Gastrocnemius medialis (tissue), 4 donors: ENCODE measurements at regions not wholly inside any gene's neighbourhood (a gene's known extent, or its start where the extent isn't known, plus 50 kb on each side); places are given as distances from the start of the nearest gene placed in this dataset.

Experiments used
- ATAC-seq, 2 donors: fragments of 150-250 bp; one replicate each; pipeline ENCODE4 v1.9.1; 2016
- DNase-seq, 2 donors: peaks; one replicate each; pipeline ENCODE4 v3.0.0-alpha.2; 2019
- H3K27ac ChIP-seq, 4 donors: fragments of 200-600 bp; sonication (generic); 1 replicate in 1 of 4; 2 replicates in 3 of 4; pipeline ENCODE4 v1.5.1; 2016 to 2018; ENCODE audit warnings: mild to moderate bottlenecking in 2 of 4, moderate library complexity in 1 of 4
- H3K27me3 ChIP-seq, 3 donors: fragments of 200-600 bp; sonication (generic) in 2 of 3; 1 replicate in 1 of 3; 2 replicates in 2 of 3; pipeline versions ENCODE4 v1.5.1 to v1.6.0; 2016 to 2019; ENCODE audit warnings: mild to moderate bottlenecking in 1 of 3, moderate library complexity in 1 of 3
- H3K36me3 ChIP-seq, 2 donors: fragments of 200-600 bp; sonication (generic) in 1 of 2; one replicate each; pipeline ENCODE4 v1.5.1; 2017 to 2018
- H3K4me1 ChIP-seq, 2 donors: fragments of 200-600 bp; sonication (generic) in 1 of 2; one replicate each; pipeline ENCODE4 v1.5.1; 2016 to 2017; ENCODE audit warnings: mild to moderate bottlenecking in 2 of 2
- H3K4me3 ChIP-seq, 4 donors: fragments of 200-600 bp; sonication (generic) in 3 of 4; 1 replicate in 1 of 4; 2 replicates in 3 of 4; pipeline ENCODE4 v1.5.1; 2016 to 2019; ENCODE audit warnings: mild to moderate bottlenecking in 2 of 4
- H3K9me3 ChIP-seq, 3 donors: fragments of 200-600 bp; sonication (generic) in 2 of 3; 1 replicate in 1 of 3; 2 replicates in 2 of 3; pipeline ENCODE4 v1.5.1; 2016 to 2019
- POLR2A ChIP-seq, 2 donors: fragments of 450-650 bp; IDR thresholded peaks; one replicate each; pipeline ENCODE4 v1.6.1; 2017; ENCODE audit warnings: antibody characterized with exemption in 2 of 2, mild to moderate bottlenecking in 2 of 2, moderate library complexity in 2 of 2
- in situ Hi-C, 4 donors: fragments of 200-750 bp; cut with MboI; loops; one replicate each; pipeline versions ENCODE4 v1.15.0 to v1.8.0; 2017; ENCODE audit warnings: low sequenced_read_pairs in 4 of 4
- intact Hi-C: fragments of 100-400 bp; cut with DNase I; formaldehyde crosslinking; loops from one replicate; pipeline ENCODE4 v1.15.1; 2023; ENCODE audit warnings: low total_unique reads
- TF ChIP-seq, protein P1 (sequence below), 5 experiments: fragments of 450-650 bp in 3 of 5; fragments of 200-600 bp in 2 of 5; sonication (generic) in 2 of 5; IDR thresholded peaks in 4 of 5; conservative IDR thresholded peaks in 1 of 5; 1 replicate in 4 of 5; 2 replicates in 1 of 5; pipeline ENCODE4 v1.5.1; 2016 to 2019; ENCODE audit warnings: antibody characterized with exemption in 5 of 5, mild to moderate bottlenecking in 3 of 5, moderate library complexity in 3 of 5

DNA sequence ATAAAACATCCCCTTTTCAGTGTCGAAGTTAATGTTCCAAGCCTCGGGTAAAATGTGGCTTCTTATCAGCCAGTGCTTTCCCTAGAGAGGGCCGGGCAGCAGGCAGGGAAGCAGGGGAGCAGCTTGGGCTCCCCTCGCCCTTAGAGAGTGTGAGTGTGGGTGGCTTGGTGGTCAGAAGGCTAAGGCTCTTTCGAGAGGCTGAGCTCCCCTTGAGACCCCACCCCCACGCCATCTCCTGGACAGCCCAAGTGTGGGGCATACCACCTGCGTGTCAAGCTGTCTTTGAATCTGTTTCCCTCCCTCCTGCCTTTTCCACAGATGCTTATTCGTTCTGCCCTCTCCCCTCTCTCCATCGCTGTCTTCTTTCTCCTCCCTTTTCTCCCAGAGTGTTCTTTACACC lies 95.1 kb upstream of the FOXP4 start:
- H3K4me1 ChIP-seq, result peaks cover 20 to 25% of the 10 kb centered on the region in 2 donors
- H3K36me3 ChIP-seq, result no peaks in the 10 kb centered on the region
- DNase-seq (no peak), ATAC-seq (peak in 1 of 2 donors; percentile 15)
- no peak for TF ChIP-seq POLR2A (IDR thresholded peaks at IDR 0.05)
- TF ChIP-seq, protein P1, sequence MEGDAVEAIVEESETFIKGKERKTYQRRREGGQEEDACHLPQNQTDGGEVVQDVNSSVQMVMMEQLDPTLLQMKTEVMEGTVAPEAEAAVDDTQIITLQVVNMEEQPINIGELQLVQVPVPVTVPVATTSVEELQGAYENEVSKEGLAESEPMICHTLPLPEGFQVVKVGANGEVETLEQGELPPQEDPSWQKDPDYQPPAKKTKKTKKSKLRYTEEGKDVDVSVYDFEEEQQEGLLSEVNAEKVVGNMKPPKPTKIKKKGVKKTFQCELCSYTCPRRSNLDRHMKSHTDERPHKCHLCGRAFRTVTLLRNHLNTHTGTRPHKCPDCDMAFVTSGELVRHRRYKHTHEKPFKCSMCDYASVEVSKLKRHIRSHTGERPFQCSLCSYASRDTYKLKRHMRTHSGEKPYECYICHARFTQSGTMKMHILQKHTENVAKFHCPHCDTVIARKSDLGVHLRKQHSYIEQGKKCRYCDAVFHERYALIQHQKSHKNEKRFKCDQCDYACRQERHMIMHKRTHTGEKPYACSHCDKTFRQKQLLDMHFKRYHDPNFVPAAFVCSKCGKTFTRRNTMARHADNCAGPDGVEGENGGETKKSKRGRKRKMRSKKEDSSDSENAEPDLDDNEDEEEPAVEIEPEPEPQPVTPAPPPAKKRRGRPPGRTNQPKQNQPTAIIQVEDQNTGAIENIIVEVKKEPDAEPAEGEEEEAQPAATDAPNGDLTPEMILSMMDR (IDR thresholded peaks at IDR 0.05 in 4 of 5, conservative IDR thresholded peaks at IDR 0.05 in 1 of 5), result no peak
- no peaks in the 10 kb centered on the region for H3K27me3 ChIP-seq
- in situ Hi-C loops (no loop called here), intact Hi-C loops (loop anchor here (2.0 to 5.0 kb wide), 4 partner anchors 26 to 256 kb away; partner anchors contain the start of gene FOXP4)
- peak overlapping the region in 2 of 4 donors; percentile 12 to 31 for H3K4me3 ChIP-seq
- H3K27ac ChIP-seq, result peak overlapping the region; percentile 74 to 88 (median 83)
- H3K9me3 ChIP-seq, result no peaks in the 10 kb centered on the region

DNA sequence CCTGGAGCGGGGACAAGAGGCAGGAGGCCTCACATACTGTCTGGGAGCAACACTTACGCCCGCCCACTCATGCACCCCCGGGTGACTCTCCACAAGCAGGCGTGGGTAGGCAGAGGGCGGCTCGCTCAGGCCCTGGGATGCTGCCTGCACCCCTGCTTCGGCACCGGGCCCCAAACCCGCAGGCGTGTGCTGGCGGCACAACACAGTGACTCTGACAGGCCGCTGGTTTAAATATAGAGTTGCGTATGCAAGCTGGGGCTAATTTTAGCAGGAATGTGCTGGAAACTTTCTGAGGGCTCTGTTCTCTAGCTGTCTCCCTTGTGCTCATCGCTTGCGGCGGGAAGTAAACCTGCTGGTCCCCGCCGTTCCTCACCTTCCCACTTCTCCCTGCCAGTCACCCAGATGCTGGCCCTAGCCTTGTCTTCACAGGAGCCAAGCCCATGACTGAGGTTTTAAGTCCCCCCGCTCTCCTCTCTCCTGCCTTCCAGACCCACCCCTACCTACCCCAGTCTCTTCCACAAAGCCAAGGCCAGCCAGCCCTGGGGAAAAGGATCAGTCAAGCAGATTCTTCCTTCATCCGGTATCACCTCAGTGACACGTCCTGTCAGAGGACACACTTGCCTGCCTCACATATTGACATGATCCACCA lies 94.5 kb upstream of the FOXP4 start:
- no peaks in the 10 kb centered on the region for H3K36me3 ChIP-seq
- no peaks in the 10 kb centered on the region for H3K27me3 ChIP-seq
- peak overlapping the region; percentile 74 to 88 (median 83) for H3K27ac ChIP-seq
- intact Hi-C loops (loop anchor here (2.0 to 5.0 kb wide), 4 partner anchors 27 to 256 kb away; partner anchors contain the start of gene FOXP4), in situ Hi-C loops (no loop called here)
- DNase-seq, result peak; percentile 49 to 63
- peak overlapping the region in 2 of 4 donors; percentile 12 to 31 for H3K4me3 ChIP-seq
- no peaks in the 10 kb centered on the region for H3K9me3 ChIP-seq
- H3K4me1 ChIP-seq, result peaks cover 20 to 25% of the 10 kb centered on the region in 2 donors
- peak; percentile 96 to 98 for ATAC-seq
- TF ChIP-seq, protein P1 (IDR thresholded peaks at IDR 0.05 in 4 of 5, conservative IDR thresholded peaks at IDR 0.05 in 1 of 5), result no peak
- peak; percentile 26 to 36 for TF ChIP-seq POLR2A (IDR thresholded peaks at IDR 0.05)

DNA sequence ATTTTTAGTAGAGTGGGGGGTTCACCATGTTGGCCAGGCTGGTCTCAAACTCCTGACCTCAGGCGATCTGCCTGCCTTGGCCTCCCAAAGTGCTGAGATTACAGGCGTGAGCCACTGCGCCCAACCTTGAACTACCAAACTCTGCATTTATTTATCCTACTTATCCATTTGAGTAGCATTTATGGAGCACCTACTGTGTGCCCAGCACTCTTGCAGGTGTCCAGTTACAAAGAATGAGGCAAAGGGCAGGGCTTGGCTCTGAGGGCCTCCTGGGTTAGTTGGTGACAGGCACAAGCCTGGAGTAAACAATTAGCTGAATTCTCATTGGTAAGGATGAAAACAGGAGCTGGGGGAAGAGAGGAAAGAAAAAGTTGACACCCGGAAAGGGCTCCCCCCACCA lies 93.4 kb upstream of the FOXP4 start:
- Histone ChIP-seq H3K27me3 (no peaks in the 10 kb centered on the region), H3K27ac (no peak overlapping the region), H3K36me3 (no peaks in the 10 kb centered on the region), H3K4me1 (peaks cover 20 to 25% of the 10 kb centered on the region in 2 donors), H3K9me3 (no peaks in the 10 kb centered on the region), H3K4me3 (no peak overlapping the region)
- TF ChIP-seq, protein P1 (IDR thresholded peaks at IDR 0.05 in 4 of 5, conservative IDR thresholded peaks at IDR 0.05 in 1 of 5), result no peak
- TF ChIP-seq POLR2A (IDR thresholded peaks at IDR 0.05), result no peak
- intact Hi-C loops, result loop anchor here (5.0 kb wide), 3 partner anchors 55 to 255 kb away; partner anchors contain the start of gene FOXP4
- ATAC-seq (no peak), DNase-seq (no peak)
- in situ Hi-C loops, result no loop called here

DNA sequence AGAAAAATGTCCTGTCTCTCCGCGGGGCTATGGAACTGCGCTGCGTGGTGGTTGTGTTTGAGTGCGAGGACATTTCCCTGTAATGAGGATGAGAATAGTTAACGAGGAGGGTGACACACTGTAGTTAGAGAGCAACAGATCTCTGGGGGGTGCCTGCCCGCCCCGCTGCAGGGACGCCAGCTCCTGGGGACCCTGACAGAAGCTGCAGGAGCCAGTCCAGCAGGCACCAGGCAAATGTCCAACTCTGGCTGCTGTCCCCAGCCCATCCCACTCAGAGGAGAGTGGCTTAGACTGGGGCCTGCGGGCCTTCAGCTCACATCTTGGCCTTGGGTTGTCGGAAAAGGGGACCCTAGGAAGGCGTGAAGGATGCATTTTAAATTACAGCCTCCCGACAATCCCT lies 92.9 kb upstream of the FOXP4 start:
- in situ Hi-C loops, result no loop called here
- Histone ChIP-seq H3K4me1 (peaks cover 20 to 25% of the 10 kb centered on the region in 2 donors), H3K27ac (no peak overlapping the region)

More for the DNA sequence above, 92.9 kb upstream of the FOXP4 start:
- TF ChIP-seq POLR2A (IDR thresholded peaks at IDR 0.05), result no peak
- TF ChIP-seq, protein P1 (IDR thresholded peaks at IDR 0.05 in 4 of 5, conservative IDR thresholded peaks at IDR 0.05 in 1 of 5), result no peak
- ATAC-seq (no peak), DNase-seq (no peak)
- Histone ChIP-seq H3K4me3 (no peak overlapping the region), H3K27me3 (no peaks in the 10 kb centered on the region), H3K36me3 (no peaks in the 10 kb centered on the region), H3K9me3 (no peaks in the 10 kb centered on the region)
- intact Hi-C loops, result loop anchor here (5.0 kb wide), 3 partner anchors 54 to 254 kb away; partner anchors contain the start of gene FOXP4
